SK-N-SH (cell line): ENCODE measurements at regions not wholly inside any gene's neighbourhood (a gene's known extent, or its start where the extent isn't known, plus 50 kb on each side); places are given as distances from the start of the nearest gene placed in this dataset.

Source experiments
- CTCF ChIA-PET: fragments of 300-600, 350-600 bp; formaldehyde crosslinking; extraction: SDS; loops from one replicate; lab custom pipeline; 2021; lab: Yijun Ruan, JAX
- POLR2A ChIA-PET: fragments of 350-600 bp; sonication (Branson Sonifier 250); formaldehyde crosslinking; extraction: SDS; loops from one replicate; lab custom pipeline; 2020; ENCODE audit warnings: antibody characterized with exemption, inconsistent platforms; lab: Yijun Ruan, JAX
- DNase-seq: peaks from one replicate; pipeline ENCODE4 v3.0.0; 2012
- H2AFZ ChIP-seq: fragments of 200-600 bp; sonication (generic); 2 replicates; pipeline ENCODE4 v1.8.1; 2016; ENCODE audit warnings: antibody characterized with exemption, mild to moderate bottlenecking, low read depth
- H3F3A ChIP-seq: fragments of 200-600 bp; sonication (generic); replicated peaks from 2 replicates; pipeline ENCODE3; 2016; ENCODE audit warnings: antibody characterized with exemption, mild to moderate bottlenecking; ENCODE audit not compliant: insufficient read depth
- H3K27ac ChIP-seq, 2 experiments: fragments of 200-500 bp in 1 of 2; fragments of 200-600 bp in 1 of 2; sonication (Bioruptor generic) in 1 of 2; sonication (generic), shearing (Covaris generic) in 1 of 2; 2 replicates each; pipeline versions ENCODE4 v1.5.1 to v1.6.1; 2014 to 2016; ENCODE audit warnings: low read depth in 2 of 2, inconsistent platforms in 1 of 2, low read length in 1 of 2, mild to moderate bottlenecking in 1 of 2, mixed read lengths in 1 of 2
- H3K27me3 ChIP-seq: fragments of 200-600 bp; sonication (generic), shearing (Covaris generic); 2 replicates; pipeline ENCODE4 v1.6.1; 2016; ENCODE audit warnings: mixed run types; ENCODE audit not compliant: insufficient read depth
- H3K36me3 ChIP-seq, 2 experiments: fragments of 200-500 bp in 1 of 2; fragments of 200-600 bp in 1 of 2; sonication (Bioruptor generic) in 1 of 2; sonication (generic) in 1 of 2; replicated peaks in 1 of 2; 2 replicates each; pipeline versions ENCODE3 to v1.5.1; 2014 to 2016; ENCODE audit warnings: low read length in 1 of 2, mild to moderate bottlenecking in 1 of 2; ENCODE audit not compliant: insufficient read depth in 2 of 2, control insufficient read depth in 1 of 2
- H3K4me1 ChIP-seq, 2 experiments: fragments of 200-500 bp in 1 of 2; fragments of 200-600 bp in 1 of 2; sonication (Bioruptor generic) in 1 of 2; sonication (generic), shearing (Covaris generic) in 1 of 2; 2 replicates each; pipeline versions ENCODE4 v1.5.1 to v1.6.1; 2014 to 2016; ENCODE audit warnings: low read depth in 1 of 2, low read length in 1 of 2, mixed run types in 1 of 2; ENCODE audit not compliant: insufficient read depth in 2 of 2, control insufficient read depth in 1 of 2
- H3K4me2 ChIP-seq: fragments of 200-600 bp; sonication (generic), shearing (Covaris generic); 2 replicates; pipeline ENCODE4 v1.6.1; 2017; ENCODE audit warnings: mixed run types
- H3K4me3 ChIP-seq, 2 experiments: fragments of 200-500 bp in 1 of 2; fragments of 200-600 bp in 1 of 2; sonication (Bioruptor generic) in 1 of 2; sonication (generic), shearing (Covaris generic) in 1 of 2; 2 replicates each; pipeline versions ENCODE4 v1.5.1 to v1.8.1; 2014 to 2016; ENCODE audit warnings: low read depth in 2 of 2, inconsistent platforms in 1 of 2, low read length in 1 of 2, mild to moderate bottlenecking in 1 of 2, mixed read lengths in 1 of 2, moderate library complexity in 1 of 2
- H3K79me2 ChIP-seq: fragments of 200-600 bp; sonication (generic); 2 replicates; pipeline ENCODE4 v1.8.1; 2017; ENCODE audit warnings: mild to moderate bottlenecking; ENCODE audit not compliant: insufficient read depth
- H3K9ac ChIP-seq: fragments of 200-600 bp; sonication (generic); 2 replicates; pipeline ENCODE4 v1.6.1; 2017; ENCODE audit warnings: mixed run types
- H3K9me2 ChIP-seq: fragments of 200-600 bp; sonication (generic); 2 replicates; pipeline ENCODE4 v1.6.1; 2017; ENCODE audit warnings: mixed run types
- H3K9me3 ChIP-seq: fragments of 200-600 bp; sonication (generic); 2 replicates; pipeline ENCODE4 v1.6.1; 2017; ENCODE audit warnings: mixed run types, mild to moderate bottlenecking, moderate library complexity
- H4K20me1 ChIP-seq: fragments of 200-600 bp; sonication (generic); 2 replicates; pipeline ENCODE4 v1.6.1; 2017; ENCODE audit warnings: mild to moderate bottlenecking, mixed run types; ENCODE audit not compliant: insufficient read depth
- CHD2 ChIP-seq: fragments of 150-350 bp; IDR thresholded peaks from 2 replicates; pipeline ENCODE4 v1.6.1; 2018; ENCODE audit warnings: low read length; ENCODE audit not compliant: partially characterized antibody
- ELF1 ChIP-seq: IDR thresholded peaks from 2 replicates; pipeline ENCODE4 v1.4.0; 2012
- EZH2phosphoT487 ChIP-seq: fragments of 200-600 bp; sonication (generic); IDR thresholded peaks from 2 replicates; pipeline ENCODE4 v1.6.1; 2017; ENCODE audit warnings: low read depth, mixed run types, mild to moderate bottlenecking, antibody characterized with exemption, moderate library complexity, borderline replicate concordance
- FOSL2 ChIP-seq: IDR thresholded peaks from 2 replicates; pipeline ENCODE4 v1.4.0; 2012; ENCODE audit warnings: low read depth, mild to moderate bottlenecking, moderate library complexity, borderline replicate concordance
- FOXJ3 ChIP-seq: sonication (generic); formaldehyde crosslinking; IDR thresholded peaks from 2 replicates; pipeline ENCODE4 v1.5.1; 2020; ENCODE audit warnings: mild to moderate bottlenecking, missing genetic modification reagents
- FOXM1 ChIP-seq: IDR thresholded peaks from 2 replicates; pipeline ENCODE4 v1.4.0; 2012; ENCODE audit warnings: low read depth, mild to moderate bottlenecking
- GABPA ChIP-seq: IDR thresholded peaks from 2 replicates; pipeline ENCODE4 v1.4.0; 2012; ENCODE audit warnings: low read depth, mild to moderate bottlenecking
- GATA2 ChIP-seq: sonication (generic); formaldehyde crosslinking; IDR thresholded peaks from 2 replicates; pipeline ENCODE4 v1.5.0; 2020; ENCODE audit warnings: mild to moderate bottlenecking, missing genetic modification reagents
- MEF2A ChIP-seq: IDR thresholded peaks from 2 replicates; pipeline ENCODE4 v1.4.0; 2012; ENCODE audit warnings: low read depth, borderline replicate concordance
- MXI1 ChIP-seq: IDR thresholded peaks from 2 replicates; pipeline ENCODE4 v1.6.1; 2012; ENCODE audit warnings: mild to moderate bottlenecking, low read depth, low read length, improper control_type of control experiment
- NFIC ChIP-seq: IDR thresholded peaks from 2 replicates; pipeline ENCODE4 v1.4.0; 2012; ENCODE audit warnings: borderline replicate concordance
- NRF1 ChIP-seq: IDR thresholded peaks from 2 replicates; pipeline ENCODE4 v1.6.1; 2012; ENCODE audit warnings: low read depth, mild to moderate bottlenecking, low read length
- POLR2AphosphoS5 ChIP-seq: IDR thresholded peaks from 2 replicates; pipeline ENCODE4 v1.6.1; 2012; ENCODE audit warnings: low read depth, low read length
- RCOR1 ChIP-seq: fragments of 150-350 bp; IDR thresholded peaks from 2 replicates; pipeline ENCODE4 v1.6.1; 2017; ENCODE audit warnings: antibody characterized with exemption, low read length
- SMC3 ChIP-seq: IDR thresholded peaks from 2 replicates; pipeline ENCODE4 v1.6.1; 2012; ENCODE audit warnings: low read depth, low read length, improper control_type of control experiment
- WGBS: methylation state at CpG from one replicate; pipeline ENCODE4 v1.1.6; 2017; ENCODE audit warnings: low lambda C conversion rate; 5-methylcytosine and 5-hydroxymethylcytosine counted together
- TF ChIP-seq, protein P1 (sequence below): fragments of 150-350 bp; IDR thresholded peaks from 2 replicates; pipeline ENCODE4 v1.6.1; 2017; ENCODE audit warnings: antibody characterized with exemption, low read length, low read depth, borderline replicate concordance
- TF ChIP-seq, protein P2 (sequence below): fragments of 150-350 bp; IDR thresholded peaks from 2 replicates; pipeline ENCODE4 v1.6.1; 2016; ENCODE audit warnings: mild to moderate bottlenecking, low read depth, low read length
- TF ChIP-seq, protein P3 (sequence below): IDR thresholded peaks from 2 replicates; pipeline ENCODE4; 2012
- TF ChIP-seq, protein P4 (sequence below): IDR thresholded peaks from 2 replicates; pipeline ENCODE4 v1.4.0; 2012; ENCODE audit warnings: low read depth
- TF ChIP-seq, protein P5 (sequence below): IDR thresholded peaks from 2 replicates; pipeline ENCODE4 v1.4.0; 2012; ENCODE audit warnings: low read depth, borderline replicate concordance

DNA sequence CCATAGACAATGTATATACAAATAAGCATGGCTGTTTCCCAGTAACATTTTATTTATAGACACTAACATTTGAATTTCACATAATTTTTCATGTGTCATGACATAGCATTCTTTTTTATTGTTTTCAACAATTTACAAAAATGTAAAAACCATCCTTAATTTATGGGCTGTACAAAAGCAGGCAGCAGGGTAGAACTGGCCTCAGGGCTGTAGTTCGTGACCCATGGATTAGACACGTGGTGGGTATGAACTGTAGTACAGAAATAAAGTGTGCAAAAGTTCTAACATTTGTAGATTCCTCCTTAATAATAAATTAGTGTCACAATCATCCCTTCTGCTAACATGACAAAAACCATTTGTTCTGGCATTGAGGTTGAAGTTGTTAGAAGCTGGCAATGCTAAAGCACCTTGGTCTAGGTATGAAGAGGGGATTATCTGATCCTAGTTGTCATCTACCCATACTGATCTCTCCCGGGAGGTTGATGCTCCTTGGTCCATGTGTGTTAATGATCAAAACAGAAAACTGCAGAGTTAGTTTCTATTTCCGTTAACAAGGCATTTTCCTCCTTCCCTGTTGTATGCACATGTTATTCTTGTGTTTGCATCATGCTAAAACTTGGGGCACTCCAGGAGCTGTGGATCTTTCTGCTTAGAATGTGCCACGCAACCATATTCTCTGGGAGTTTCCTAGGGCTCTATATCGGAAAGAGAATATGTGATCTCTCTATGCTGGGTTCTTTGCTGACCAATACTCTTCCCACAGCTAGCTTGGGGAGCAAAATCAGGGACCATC lies 917.6 kb downstream of the TLE1 start (continued):
- TF ChIP-seq, protein P1, sequence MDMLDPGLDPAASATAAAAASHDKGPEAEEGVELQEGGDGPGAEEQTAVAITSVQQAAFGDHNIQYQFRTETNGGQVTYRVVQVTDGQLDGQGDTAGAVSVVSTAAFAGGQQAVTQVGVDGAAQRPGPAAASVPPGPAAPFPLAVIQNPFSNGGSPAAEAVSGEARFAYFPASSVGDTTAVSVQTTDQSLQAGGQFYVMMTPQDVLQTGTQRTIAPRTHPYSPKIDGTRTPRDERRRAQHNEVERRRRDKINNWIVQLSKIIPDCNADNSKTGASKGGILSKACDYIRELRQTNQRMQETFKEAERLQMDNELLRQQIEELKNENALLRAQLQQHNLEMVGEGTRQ, result no peak
- TF ChIP-seq, all 33 proteins: peak for 0

DNA sequence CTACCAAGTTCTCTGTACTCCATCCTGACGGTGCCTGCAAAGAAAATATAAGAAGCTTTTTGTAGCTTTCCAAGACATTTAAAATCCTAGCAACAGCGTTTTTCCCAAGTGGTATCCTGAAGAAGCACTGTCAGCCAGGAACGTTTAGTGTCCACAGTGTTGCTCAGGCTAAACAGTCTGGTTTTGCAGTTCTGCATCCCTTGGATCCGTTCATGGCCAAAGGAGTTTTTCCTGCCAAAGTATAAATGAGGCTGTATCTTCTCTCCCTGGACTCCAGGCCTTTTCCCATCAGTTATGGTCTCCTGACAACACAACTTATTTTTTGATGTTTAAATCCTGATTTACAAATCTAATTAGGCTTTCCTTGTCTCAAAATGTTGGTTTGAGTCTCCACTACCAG lies 925.8 kb downstream of the TLE1 start:
- H3K4me3 ChIP-seq, result no peak overlapping the region
- H3K4me1 ChIP-seq, result no peaks in the 10 kb centered on the region
- no peak overlapping the region for H2AFZ ChIP-seq
- no peak overlapping the region for H3K27ac ChIP-seq
- H3F3A ChIP-seq, result no peaks in the 10 kb centered on the region
- no peaks in the 10 kb centered on the region for H4K20me1 ChIP-seq
- CTCF ChIA-PET, result no interaction called here
- H3K27me3 ChIP-seq, result no peaks in the 10 kb centered on the region
- no peaks in the 10 kb centered on the region for H3K9me3 ChIP-seq
- H3K79me2 ChIP-seq, result no peaks in the 10 kb centered on the region
- TF ChIP-seq MEF2A (no peak), SMC3 (no peak), POLR2AphosphoS5 (no peak), GATA2 (no peak), NFIC (no peak), MXI1 (no peak), RCOR1 (no peak), EZH2phosphoT487 (no peak), FOXM1 (no peak), FOSL2 (no peak), GABPA (no peak), FOXJ3 (CRISPR knock-in tag) (no peak), NRF1 (no peak), ELF1 (no peak), CHD2 (no peak)
- TF ChIP-seq, protein P2, sequence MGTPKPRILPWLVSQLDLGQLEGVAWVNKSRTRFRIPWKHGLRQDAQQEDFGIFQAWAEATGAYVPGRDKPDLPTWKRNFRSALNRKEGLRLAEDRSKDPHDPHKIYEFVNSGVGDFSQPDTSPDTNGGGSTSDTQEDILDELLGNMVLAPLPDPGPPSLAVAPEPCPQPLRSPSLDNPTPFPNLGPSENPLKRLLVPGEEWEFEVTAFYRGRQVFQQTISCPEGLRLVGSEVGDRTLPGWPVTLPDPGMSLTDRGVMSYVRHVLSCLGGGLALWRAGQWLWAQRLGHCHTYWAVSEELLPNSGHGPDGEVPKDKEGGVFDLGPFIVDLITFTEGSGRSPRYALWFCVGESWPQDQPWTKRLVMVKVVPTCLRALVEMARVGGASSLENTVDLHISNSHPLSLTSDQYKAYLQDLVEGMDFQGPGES, result no peak
- TF ChIP-seq, protein P3, sequence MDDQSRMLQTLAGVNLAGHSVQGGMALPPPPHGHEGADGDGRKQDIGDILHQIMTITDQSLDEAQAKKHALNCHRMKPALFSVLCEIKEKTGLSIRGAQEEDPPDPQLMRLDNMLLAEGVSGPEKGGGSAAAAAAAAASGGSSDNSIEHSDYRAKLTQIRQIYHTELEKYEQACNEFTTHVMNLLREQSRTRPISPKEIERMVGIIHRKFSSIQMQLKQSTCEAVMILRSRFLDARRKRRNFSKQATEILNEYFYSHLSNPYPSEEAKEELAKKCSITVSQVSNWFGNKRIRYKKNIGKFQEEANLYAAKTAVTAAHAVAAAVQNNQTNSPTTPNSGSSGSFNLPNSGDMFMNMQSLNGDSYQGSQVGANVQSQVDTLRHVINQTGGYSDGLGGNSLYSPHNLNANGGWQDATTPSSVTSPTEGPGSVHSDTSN, result no peak
- TF ChIP-seq, protein P4, sequence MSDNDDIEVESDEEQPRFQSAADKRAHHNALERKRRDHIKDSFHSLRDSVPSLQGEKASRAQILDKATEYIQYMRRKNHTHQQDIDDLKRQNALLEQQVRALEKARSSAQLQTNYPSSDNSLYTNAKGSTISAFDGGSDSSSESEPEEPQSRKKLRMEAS, result no peak
- TF ChIP-seq, protein P5, sequence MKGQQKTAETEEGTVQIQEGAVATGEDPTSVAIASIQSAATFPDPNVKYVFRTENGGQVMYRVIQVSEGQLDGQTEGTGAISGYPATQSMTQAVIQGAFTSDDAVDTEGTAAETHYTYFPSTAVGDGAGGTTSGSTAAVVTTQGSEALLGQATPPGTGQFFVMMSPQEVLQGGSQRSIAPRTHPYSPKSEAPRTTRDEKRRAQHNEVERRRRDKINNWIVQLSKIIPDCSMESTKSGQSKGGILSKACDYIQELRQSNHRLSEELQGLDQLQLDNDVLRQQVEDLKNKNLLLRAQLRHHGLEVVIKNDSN, result no peak
- no peak overlapping the region for H3K4me2 ChIP-seq
- WGBS, result 43% methylated on average over 4 of the region's 4 CpGs
- no peak for DNase-seq
- H3K9me2 ChIP-seq, result no peaks in the 10 kb centered on the region
- H3K9ac ChIP-seq, result no peak overlapping the region
- no peaks in the 10 kb centered on the region for H3K36me3 ChIP-seq
- POLR2A ChIA-PET, result no interaction called here
